ENCODE measurements at regions not wholly inside any gene's neighbourhood (a gene's known extent, or its start where the extent isn't known, plus 50 kb on each side); places are given as distances from the start of the nearest gene placed in this dataset.

- Histone ChIP-seq H3K27ac (ENCODE audit: low read length) (no peak overlapping the region), H3K36me3 (ENCODE audit: control insufficient read depth, low read depth, low read length) (no peaks in the 10 kb centered on the region), H3K9me3 (ENCODE audit: control insufficient read depth, low read depth, low read length) (no peaks in the 10 kb centered on the region), H3K27me3 (ENCODE audit: control insufficient read depth, insufficient read depth, low read length) (no peaks in the 10 kb centered on the region), H3K4me3 (ENCODE audit: low read length) (no peak overlapping the region), H3K9ac (ENCODE audit: low read length) (no peak overlapping the region), H3K4me1 (ENCODE audit: control insufficient read depth, low read depth, low read length) (peaks cover 3% of the 10 kb centered on the region)
Measured at GRCh38 chr7:25318047-25318446, 89.8 kb upstream of the NPVF start.

DNA sequence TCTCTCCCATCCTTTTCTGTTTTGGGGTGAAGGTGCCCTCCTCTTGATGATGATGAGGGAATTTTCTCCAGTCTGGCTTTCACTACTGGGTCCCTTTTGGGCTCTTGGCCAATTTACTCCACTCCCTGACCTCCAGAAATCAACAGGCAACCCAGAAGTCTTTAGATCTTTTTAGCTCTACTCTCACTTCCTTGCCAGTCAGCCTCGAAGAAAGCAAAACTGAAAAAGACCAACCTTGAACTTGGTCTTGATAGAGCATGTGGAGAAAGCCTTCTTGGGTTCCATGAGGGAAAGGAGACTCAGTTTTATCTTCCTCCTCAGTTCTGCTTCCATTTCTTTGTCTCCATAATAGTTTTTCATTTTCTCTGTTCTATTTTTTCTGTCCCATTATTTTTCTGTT is 91.4 kb upstream of the NPVF start:
- Histone ChIP-seq H3K9ac (ENCODE audit: low read length) (no peak overlapping the region), H3K4me1 (ENCODE audit: control insufficient read depth, low read depth, low read length) (peaks cover 3% of the 10 kb centered on the region), H3K27ac (ENCODE audit: low read length) (no peak overlapping the region), H3K36me3 (ENCODE audit: control insufficient read depth, low read depth, low read length) (no peaks in the 10 kb centered on the region), H3K9me3 (ENCODE audit: control insufficient read depth, low read depth, low read length) (no peaks in the 10 kb centered on the region), H3K27me3 (ENCODE audit: control insufficient read depth, insufficient read depth, low read length) (no peaks in the 10 kb centered on the region), H3K4me3 (ENCODE audit: low read length) (no peak overlapping the region)

GRCh38 chr7:25320791-25321190 is 92.5 kb upstream of the NPVF start:
- H3K9me3 ChIP-seq (ENCODE audit: control insufficient read depth, low read depth, low read length) = no peaks in the 10 kb centered on the region
- H3K36me3 ChIP-seq (ENCODE audit: control insufficient read depth, low read depth, low read length) = no peaks in the 10 kb centered on the region
- no peak overlapping the region for H3K27ac ChIP-seq (ENCODE audit: low read length)
- peaks cover 3% of the 10 kb centered on the region for H3K4me1 ChIP-seq (ENCODE audit: control insufficient read depth, low read depth, low read length)
- no peaks in the 10 kb centered on the region for H3K27me3 ChIP-seq (ENCODE audit: control insufficient read depth, insufficient read depth, low read length)
- H3K9ac ChIP-seq (ENCODE audit: low read length) = no peak overlapping the region
- no peak overlapping the region for H3K4me3 ChIP-seq (ENCODE audit: low read length)

DNA sequence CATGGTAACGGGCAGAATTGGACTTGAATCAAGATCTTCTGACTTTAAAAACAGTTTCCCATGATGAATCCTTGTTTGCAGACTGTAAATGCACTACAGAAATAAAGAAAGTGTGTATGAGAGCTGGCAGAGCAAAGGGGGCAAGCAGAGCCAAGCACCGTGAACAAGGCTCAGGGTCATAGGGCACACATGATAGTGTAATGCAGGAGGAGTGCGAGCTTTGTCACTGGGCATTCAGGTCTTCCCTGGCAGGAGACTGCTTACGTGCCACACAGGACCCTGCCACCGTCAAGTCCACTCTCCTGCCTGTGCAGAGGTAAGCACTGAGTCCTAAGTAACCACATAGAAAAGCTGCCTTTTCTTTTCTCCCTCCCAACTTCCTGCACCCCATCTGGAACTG is 93.1 kb upstream of the NPVF start:
- Histone ChIP-seq H3K27ac (ENCODE audit: low read length) (no peak overlapping the region), H3K9ac (ENCODE audit: low read length) (no peak overlapping the region), H3K27me3 (ENCODE audit: control insufficient read depth, insufficient read depth, low read length) (no peaks in the 10 kb centered on the region), H3K36me3 (ENCODE audit: control insufficient read depth, low read depth, low read length) (no peaks in the 10 kb centered on the region), H3K4me3 (ENCODE audit: low read length) (no peak overlapping the region), H3K4me1 (ENCODE audit: control insufficient read depth, low read depth, low read length) (peaks cover 3% of the 10 kb centered on the region), H3K9me3 (ENCODE audit: control insufficient read depth, low read depth, low read length) (no peaks in the 10 kb centered on the region)

GRCh38 chr7:25322473-25322872 is 94.2 kb upstream of the NPVF start:
- Histone ChIP-seq H3K9me3 (ENCODE audit: control insufficient read depth, low read depth, low read length) (no peaks in the 10 kb centered on the region), H3K9ac (ENCODE audit: low read length) (no peak overlapping the region), H3K27ac (ENCODE audit: low read length) (no peak overlapping the region), H3K36me3 (ENCODE audit: control insufficient read depth, low read depth, low read length) (no peaks in the 10 kb centered on the region), H3K4me3 (ENCODE audit: low read length) (no peak overlapping the region), H3K4me1 (ENCODE audit: control insufficient read depth, low read depth, low read length) (peaks cover 3% of the 10 kb centered on the region), H3K27me3 (ENCODE audit: control insufficient read depth, insufficient read depth, low read length) (no peaks in the 10 kb centered on the region)

- Histone ChIP-seq H3K36me3 (ENCODE audit: control insufficient read depth, low read depth, low read length) (no peaks in the 10 kb centered on the region), H3K27ac (ENCODE audit: low read length) (no peak overlapping the region), H3K9ac (ENCODE audit: low read length) (no peak overlapping the region), H3K27me3 (ENCODE audit: control insufficient read depth, insufficient read depth, low read length) (no peaks in the 10 kb centered on the region), H3K4me1 (ENCODE audit: control insufficient read depth, low read depth, low read length) (no peaks in the 10 kb centered on the region), H3K9me3 (ENCODE audit: control insufficient read depth, low read depth, low read length) (no peaks in the 10 kb centered on the region), H3K4me3 (ENCODE audit: low read length) (no peak overlapping the region)
Measured at GRCh38 chr7:25325186-25325757, 97.0 kb upstream of the NPVF start.

- H3K27ac ChIP-seq (ENCODE audit: low read length) = no peak overlapping the region
- no peaks in the 10 kb centered on the region for H3K36me3 ChIP-seq (ENCODE audit: control insufficient read depth, low read depth, low read length)
- no peak overlapping the region for H3K9ac ChIP-seq (ENCODE audit: low read length)
- no peaks in the 10 kb centered on the region for H3K27me3 ChIP-seq (ENCODE audit: control insufficient read depth, insufficient read depth, low read length)
- H3K9me3 ChIP-seq (ENCODE audit: control insufficient read depth, low read depth, low read length) = no peaks in the 10 kb centered on the region
- H3K4me3 ChIP-seq (ENCODE audit: low read length) = no peak overlapping the region
- H3K4me1 ChIP-seq (ENCODE audit: control insufficient read depth, low read depth, low read length) = no peaks in the 10 kb centered on the region
Measured at GRCh38 chr7:25326501-25327156, 98.3 kb upstream of the NPVF start.

- H3K4me1 ChIP-seq (ENCODE audit: control insufficient read depth, low read depth, low read length) = no peaks in the 10 kb centered on the region
- H3K36me3 ChIP-seq (ENCODE audit: control insufficient read depth, low read depth, low read length) = no peaks in the 10 kb centered on the region
- no peak overlapping the region for H3K4me3 ChIP-seq (ENCODE audit: low read length)
- H3K27me3 ChIP-seq (ENCODE audit: control insufficient read depth, insufficient read depth, low read length) = no peaks in the 10 kb centered on the region
- no peaks in the 10 kb centered on the region for H3K9me3 ChIP-seq (ENCODE audit: control insufficient read depth, low read depth, low read length)
- H3K27ac ChIP-seq (ENCODE audit: low read length) = no peak overlapping the region
- no peak overlapping the region for H3K9ac ChIP-seq (ENCODE audit: low read length)
Measured at GRCh38 chr7:25329815-25330214, 101.5 kb upstream of the NPVF start.

DNA sequence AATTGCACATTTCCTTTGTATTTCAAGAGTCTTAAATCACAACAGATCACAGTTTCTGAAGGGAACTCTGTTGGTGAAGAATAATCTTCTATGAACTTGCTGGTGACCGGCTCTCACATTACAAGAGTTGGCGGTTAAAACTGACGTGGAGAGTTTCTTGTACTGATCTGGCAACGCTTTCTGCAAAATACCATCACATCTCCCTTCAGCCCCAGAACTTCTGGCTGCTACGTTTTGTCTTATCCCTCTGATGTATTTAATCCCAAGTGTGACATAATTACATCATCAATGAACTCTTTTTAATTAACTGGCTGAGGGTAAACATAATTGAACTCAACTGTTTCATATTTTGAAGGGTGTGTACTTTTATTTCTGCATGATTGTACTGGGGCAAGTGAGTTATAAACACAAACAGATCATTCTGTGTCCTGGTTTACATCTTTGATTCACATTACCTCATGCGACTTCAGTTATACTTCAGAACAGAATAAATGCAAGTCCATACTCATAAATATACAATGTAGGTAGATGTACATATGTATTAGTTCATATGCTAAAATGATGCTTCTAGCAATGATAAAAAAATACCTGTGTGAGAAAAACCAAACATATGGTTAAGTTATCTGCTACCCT is 105.1 kb upstream of the NPVF start:
- H3K4me3 ChIP-seq (ENCODE audit: low read length) = no peak overlapping the region
- no peak overlapping the region for H3K9ac ChIP-seq (ENCODE audit: low read length)
- H3K36me3 ChIP-seq (ENCODE audit: control insufficient read depth, low read depth, low read length) = no peaks in the 10 kb centered on the region
- no peaks in the 10 kb centered on the region for H3K4me1 ChIP-seq (ENCODE audit: control insufficient read depth, low read depth, low read length)
- H3K27me3 ChIP-seq (ENCODE audit: control insufficient read depth, insufficient read depth, low read length) = no peaks in the 10 kb centered on the region
- H3K9me3 ChIP-seq (ENCODE audit: control insufficient read depth, low read depth, low read length) = no peaks in the 10 kb centered on the region
- no peak overlapping the region for H3K27ac ChIP-seq (ENCODE audit: low read length)

DNA sequence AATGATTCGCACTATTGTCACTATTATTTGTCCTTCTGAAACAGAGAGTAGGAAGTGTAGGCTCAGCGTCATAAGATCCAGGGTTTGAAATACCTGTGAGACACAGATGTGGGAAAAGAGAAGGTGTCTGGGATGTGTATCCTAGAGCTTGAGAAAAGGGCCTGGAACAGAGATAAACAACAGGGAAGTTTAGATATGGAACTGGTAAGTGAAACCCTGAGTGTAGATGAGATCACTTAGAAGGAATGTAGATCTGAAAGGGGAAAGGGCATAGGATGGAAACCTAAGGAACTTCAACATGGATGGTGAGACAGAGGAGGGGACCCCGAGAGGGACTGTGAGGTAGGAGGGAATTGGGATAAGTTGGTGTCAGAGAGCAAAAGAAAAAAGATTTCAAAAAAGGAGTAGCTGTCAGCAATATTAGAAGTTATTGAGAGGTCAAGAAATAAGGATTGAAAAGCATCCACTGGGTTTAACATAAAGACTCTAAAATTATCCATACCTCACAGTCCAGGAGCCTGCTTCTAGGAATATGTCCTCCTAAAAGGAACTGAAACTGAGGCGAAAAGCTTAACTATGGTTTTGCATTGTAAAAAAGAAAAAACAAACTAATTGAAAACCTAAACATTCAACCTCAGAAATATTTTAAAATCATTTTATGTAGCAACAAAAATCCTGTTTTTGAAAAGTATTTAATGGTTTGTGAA is 119.2 kb upstream of the NPVF start:
- no peaks in the 10 kb centered on the region for H3K4me1 ChIP-seq (ENCODE audit: control insufficient read depth, low read depth, low read length)
- H3K36me3 ChIP-seq (ENCODE audit: control insufficient read depth, low read depth, low read length) = no peaks in the 10 kb centered on the region
- H3K27ac ChIP-seq (ENCODE audit: low read length) = no peak overlapping the region
- no peaks in the 10 kb centered on the region for H3K9me3 ChIP-seq (ENCODE audit: control insufficient read depth, low read depth, low read length)
- H3K4me3 ChIP-seq (ENCODE audit: low read length) = no peak overlapping the region
- H3K9ac ChIP-seq (ENCODE audit: low read length) = no peak overlapping the region
- H3K27me3 ChIP-seq (ENCODE audit: control insufficient read depth, insufficient read depth, low read length) = no peaks in the 10 kb centered on the region

GRCh38 chr7:25348104-25348503 is 119.8 kb upstream of the NPVF start:
- Histone ChIP-seq H3K9me3 (ENCODE audit: control insufficient read depth, low read depth, low read length) (no peaks in the 10 kb centered on the region), H3K27me3 (ENCODE audit: control insufficient read depth, insufficient read depth, low read length) (no peaks in the 10 kb centered on the region), H3K27ac (ENCODE audit: low read length) (no peak overlapping the region), H3K4me1 (ENCODE audit: control insufficient read depth, low read depth, low read length) (no peaks in the 10 kb centered on the region), H3K4me3 (ENCODE audit: low read length) (no peak overlapping the region), H3K9ac (ENCODE audit: low read length) (no peak overlapping the region), H3K36me3 (ENCODE audit: control insufficient read depth, low read depth, low read length) (no peaks in the 10 kb centered on the region)
